ENCODE measurements at regions not wholly inside any gene's neighbourhood (a gene's known extent, or its start where the extent isn't known, plus 50 kb on each side); places are given as distances from the start of the nearest gene placed in this dataset.

GRCh38 chr12:69028941-69029729 lies 96.2 kb upstream of the CPM start:
- TF ChIP-seq POLR2A (IDR thresholded peaks at IDR 0.05; ENCODE audit: extremely low read depth, insufficient read length) (no peak), CTCF (IDR thresholded peaks at IDR 0.05; ENCODE audit: low read depth, low read length) (no peak)
- TF ChIP-seq, protein P1, sequence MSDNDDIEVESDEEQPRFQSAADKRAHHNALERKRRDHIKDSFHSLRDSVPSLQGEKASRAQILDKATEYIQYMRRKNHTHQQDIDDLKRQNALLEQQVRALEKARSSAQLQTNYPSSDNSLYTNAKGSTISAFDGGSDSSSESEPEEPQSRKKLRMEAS (IDR thresholded peaks at IDR 0.05; ENCODE audit: low read depth, low read length): no peak
